GM21825 (cell line): ENCODE measurements at regions not wholly inside any gene's neighbourhood (a gene's known extent, or its start where the extent isn't known, plus 50 kb on each side); places are given as distances from the start of the nearest gene placed in this dataset.

ENCODE experiments used
- ATAC-seq: cut with Tn5 transposase; IDR thresholded peaks from one replicate; pipeline ENCODE4 v1.9.1; 2021; ENCODE audit warnings: mild to moderate bottlenecking, moderate library complexity; ENCODE audit not compliant: unreplicated experiment

GRCh38 chr1:98049370-98050135, 128.7 kb upstream of the DPYD start:
- no peak for ATAC-seq

GRCh38 chr1:98048751-98049325, 128.0 kb upstream of the DPYD start:
- ATAC-seq, result no peak

GRCh38 chr1:98048244-98048643, 127.4 kb upstream of the DPYD start:
- ATAC-seq, result peak; percentile 49

GRCh38 chr1:98047171-98047570, 126.3 kb upstream of the DPYD start:
- no peak for ATAC-seq

GRCh38 chr1:98045767-98046641, 125.2 kb upstream of the DPYD start:
- ATAC-seq, result no peak

- ATAC-seq, result no peak
Observed at GRCh38 chr1:98045211-98045766, 124.5 kb upstream of the DPYD start.

GRCh38 chr1:98044766-98045165, 123.9 kb upstream of the DPYD start:
- no peak for ATAC-seq

GRCh38 chr1:98044071-98044697, 123.3 kb upstream of the DPYD start:
- no peak for ATAC-seq

- ATAC-seq, result no peak
Observed at GRCh38 chr1:98035602-98036002, 114.8 kb upstream of the DPYD start.

GRCh38 chr1:98034505-98034904, 113.7 kb upstream of the DPYD start:
- ATAC-seq, result no peak

- no peak for ATAC-seq
Observed at GRCh38 chr1:98032958-98033357, 112.1 kb upstream of the DPYD start.

GRCh38 chr1:98030976-98031375, 110.1 kb upstream of the DPYD start:
- no peak for ATAC-seq

GRCh38 chr1:98030483-98030882, 109.6 kb upstream of the DPYD start:
- ATAC-seq, result no peak

GRCh38 chr1:98028800-98029199, 108.0 kb upstream of the DPYD start:
- no peak for ATAC-seq

- ATAC-seq, result no peak
Observed at GRCh38 chr1:98027103-98027705, 106.4 kb upstream of the DPYD start.

- no peak for ATAC-seq
Observed at GRCh38 chr1:98025858-98026257, 105.0 kb upstream of the DPYD start.

- no peak for ATAC-seq
Observed at GRCh38 chr1:98021126-98021525, 100.3 kb upstream of the DPYD start.

- ATAC-seq, result no peak
Observed at GRCh38 chr1:98019747-98020146, 98.9 kb upstream of the DPYD start.

GRCh38 chr1:98018074-98018473, 97.2 kb upstream of the DPYD start:
- no peak for ATAC-seq

- ATAC-seq, result no peak
Observed at GRCh38 chr1:98017184-98017583, 96.3 kb upstream of the DPYD start.

- no peak for ATAC-seq
Observed at GRCh38 chr1:98008373-98008772, 87.5 kb upstream of the DPYD start.
